HL-60 (cell line): ENCODE measurements at regions not wholly inside any gene's neighbourhood (a gene's known extent, or its start where the extent isn't known, plus 50 kb on each side); places are given as distances from the start of the nearest gene placed in this dataset.
"Not testable (repeated sequence)": the region's sequence is repeated elsewhere in the genome, so short reads cannot be mapped to it uniquely, and the experiment has no call there.

Source experiments
- DNase-seq, 2 experiments: peaks; one replicate each; pipeline ENCODE4 v3.0.0-alpha.2; 2010 to 2020; ENCODE audit warnings: low read depth in 1 of 2, low spot score in 1 of 2
- H3K27ac ChIP-seq: fragments of 250-450 bp; sonication (Bioruptor Pico); replicated peaks from 2 replicates; pipeline ENCODE4 v1.5.1; 2020; ENCODE audit warnings: mild to moderate bottlenecking, moderate library complexity
- H3K27me3 ChIP-seq: fragments of 250-450 bp; sonication (Bioruptor Pico); 2 replicates; pipeline ENCODE4 v1.5.1; 2021; ENCODE audit warnings: mild to moderate bottlenecking, moderate library complexity; ENCODE audit not compliant: insufficient read depth, poor library complexity, severe bottlenecking
- H3K4me3 ChIP-seq: replicated peaks from 2 replicates; pipeline ENCODE4 v1.5.1; 2011; ENCODE audit warnings: mild to moderate bottlenecking, control low read depth, low read length; ENCODE audit not compliant: insufficient read depth
- GABPA ChIP-seq: IDR thresholded peaks from 2 replicates; pipeline ENCODE4 v1.6.1; 2012; ENCODE audit warnings: low read depth
- POLR2AphosphoS5 ChIP-seq: IDR thresholded peaks from 2 replicates; pipeline ENCODE4 v1.6.1; 2012; ENCODE audit warnings: low read depth
- SPI1 ChIP-seq: IDR thresholded peaks from 2 replicates; pipeline ENCODE4 v1.6.1; 2012; ENCODE audit warnings: low read depth, mild to moderate bottlenecking, borderline replicate concordance
- TF ChIP-seq, protein P1 (sequence below): IDR thresholded peaks from one replicate; pipeline ENCODE4 v1.5.1; 2011; ENCODE audit warnings: low read length, control low read depth, inconsistent platforms; ENCODE audit not compliant: insufficient read depth
- TF ChIP-seq, protein P2 (sequence below): IDR thresholded peaks from 2 replicates; pipeline ENCODE4 v1.6.1; 2012; ENCODE audit warnings: low read depth; ENCODE audit not compliant: insufficient replicate concordance

DNA sequence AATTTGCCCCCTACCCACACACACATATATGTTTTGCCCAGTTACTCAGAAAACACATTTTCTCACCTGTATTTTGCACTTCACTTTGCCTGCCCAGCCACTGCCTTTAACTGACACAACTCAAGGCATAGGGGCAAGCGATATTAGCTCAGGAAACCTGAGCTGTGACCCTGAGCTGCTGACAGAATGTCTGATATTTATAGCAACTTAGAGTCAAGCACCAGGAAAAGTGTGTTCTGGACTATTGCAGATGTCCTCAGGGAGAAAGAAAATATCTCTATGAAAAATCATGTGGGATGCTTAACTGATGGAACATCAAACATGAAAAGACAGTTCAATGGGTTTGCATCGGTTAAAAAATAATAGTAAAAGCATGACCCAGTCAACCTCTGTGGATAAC lies 63.9 kb upstream of the SLC35C1 start:
- Histone ChIP-seq H3K27me3 (no peaks in the 10 kb centered on the region), H3K27ac (no peak overlapping the region), H3K4me3 (no peak overlapping the region)
- no peak for DNase-seq
- TF ChIP-seq GABPA (no peak), SPI1 (no peak), POLR2AphosphoS5 (no peak)
- TF ChIP-seq, protein P1, sequence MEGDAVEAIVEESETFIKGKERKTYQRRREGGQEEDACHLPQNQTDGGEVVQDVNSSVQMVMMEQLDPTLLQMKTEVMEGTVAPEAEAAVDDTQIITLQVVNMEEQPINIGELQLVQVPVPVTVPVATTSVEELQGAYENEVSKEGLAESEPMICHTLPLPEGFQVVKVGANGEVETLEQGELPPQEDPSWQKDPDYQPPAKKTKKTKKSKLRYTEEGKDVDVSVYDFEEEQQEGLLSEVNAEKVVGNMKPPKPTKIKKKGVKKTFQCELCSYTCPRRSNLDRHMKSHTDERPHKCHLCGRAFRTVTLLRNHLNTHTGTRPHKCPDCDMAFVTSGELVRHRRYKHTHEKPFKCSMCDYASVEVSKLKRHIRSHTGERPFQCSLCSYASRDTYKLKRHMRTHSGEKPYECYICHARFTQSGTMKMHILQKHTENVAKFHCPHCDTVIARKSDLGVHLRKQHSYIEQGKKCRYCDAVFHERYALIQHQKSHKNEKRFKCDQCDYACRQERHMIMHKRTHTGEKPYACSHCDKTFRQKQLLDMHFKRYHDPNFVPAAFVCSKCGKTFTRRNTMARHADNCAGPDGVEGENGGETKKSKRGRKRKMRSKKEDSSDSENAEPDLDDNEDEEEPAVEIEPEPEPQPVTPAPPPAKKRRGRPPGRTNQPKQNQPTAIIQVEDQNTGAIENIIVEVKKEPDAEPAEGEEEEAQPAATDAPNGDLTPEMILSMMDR, result no peak
- TF ChIP-seq, protein P2, sequence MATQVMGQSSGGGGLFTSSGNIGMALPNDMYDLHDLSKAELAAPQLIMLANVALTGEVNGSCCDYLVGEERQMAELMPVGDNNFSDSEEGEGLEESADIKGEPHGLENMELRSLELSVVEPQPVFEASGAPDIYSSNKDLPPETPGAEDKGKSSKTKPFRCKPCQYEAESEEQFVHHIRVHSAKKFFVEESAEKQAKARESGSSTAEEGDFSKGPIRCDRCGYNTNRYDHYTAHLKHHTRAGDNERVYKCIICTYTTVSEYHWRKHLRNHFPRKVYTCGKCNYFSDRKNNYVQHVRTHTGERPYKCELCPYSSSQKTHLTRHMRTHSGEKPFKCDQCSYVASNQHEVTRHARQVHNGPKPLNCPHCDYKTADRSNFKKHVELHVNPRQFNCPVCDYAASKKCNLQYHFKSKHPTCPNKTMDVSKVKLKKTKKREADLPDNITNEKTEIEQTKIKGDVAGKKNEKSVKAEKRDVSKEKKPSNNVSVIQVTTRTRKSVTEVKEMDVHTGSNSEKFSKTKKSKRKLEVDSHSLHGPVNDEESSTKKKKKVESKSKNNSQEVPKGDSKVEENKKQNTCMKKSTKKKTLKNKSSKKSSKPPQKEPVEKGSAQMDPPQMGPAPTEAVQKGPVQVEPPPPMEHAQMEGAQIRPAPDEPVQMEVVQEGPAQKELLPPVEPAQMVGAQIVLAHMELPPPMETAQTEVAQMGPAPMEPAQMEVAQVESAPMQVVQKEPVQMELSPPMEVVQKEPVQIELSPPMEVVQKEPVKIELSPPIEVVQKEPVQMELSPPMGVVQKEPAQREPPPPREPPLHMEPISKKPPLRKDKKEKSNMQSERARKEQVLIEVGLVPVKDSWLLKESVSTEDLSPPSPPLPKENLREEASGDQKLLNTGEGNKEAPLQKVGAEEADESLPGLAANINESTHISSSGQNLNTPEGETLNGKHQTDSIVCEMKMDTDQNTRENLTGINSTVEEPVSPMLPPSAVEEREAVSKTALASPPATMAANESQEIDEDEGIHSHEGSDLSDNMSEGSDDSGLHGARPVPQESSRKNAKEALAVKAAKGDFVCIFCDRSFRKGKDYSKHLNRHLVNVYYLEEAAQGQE, result no peak

DNA sequence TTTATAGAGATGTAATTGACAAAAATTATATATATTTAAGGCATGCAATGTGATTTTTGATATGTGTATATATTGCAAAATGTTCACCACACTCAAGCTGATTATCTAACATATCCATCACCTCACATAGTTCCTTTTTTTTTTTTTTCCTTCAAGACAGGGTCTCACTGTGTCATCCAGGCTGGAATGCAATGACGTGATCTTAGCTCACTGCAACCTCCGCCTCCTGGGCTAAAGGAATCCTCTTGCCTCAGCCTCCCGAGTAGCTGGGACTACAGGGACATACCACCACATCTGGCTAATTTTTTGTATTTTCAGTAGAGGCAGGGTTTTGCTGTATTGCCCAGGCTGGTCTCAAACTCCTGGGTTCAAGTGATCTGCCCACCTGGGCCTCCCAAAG lies 65.1 kb upstream of the SLC35C1 start:
- DNase-seq, result no peak
- Histone ChIP-seq H3K4me3 (no peak overlapping the region), H3K27me3 (no peaks in the 10 kb centered on the region), H3K27ac (no peak overlapping the region)
- no peak for TF ChIP-seq GABPA
- TF ChIP-seq, protein P2, result no peak
- TF ChIP-seq SPI1, result no peak
- no peak for TF ChIP-seq POLR2AphosphoS5
- TF ChIP-seq, protein P1, result no peak

DNA sequence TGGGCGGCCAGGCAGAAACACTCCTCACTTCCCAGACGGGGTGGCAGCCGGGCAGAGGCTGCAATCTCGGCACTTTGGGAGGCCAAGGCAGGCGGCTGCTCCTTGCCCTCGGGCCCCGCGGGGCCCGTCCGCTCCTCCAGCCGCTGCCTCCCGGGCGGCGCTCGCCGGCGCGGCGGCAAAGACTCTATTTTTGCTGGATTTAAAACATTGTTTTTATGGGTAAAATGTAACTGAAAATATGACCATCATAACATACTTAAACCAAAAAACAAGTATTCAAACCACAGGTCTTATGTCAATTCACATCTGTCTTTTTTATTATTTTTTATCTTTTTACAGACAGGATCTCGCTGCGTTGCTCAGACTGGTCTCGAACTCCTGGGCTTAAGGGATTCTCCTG lies 65.9 kb upstream of the SLC35C1 start:
- not testable (repeated sequence) for H3K4me3 ChIP-seq, H3K27me3 ChIP-seq, DNase-seq, H3K27ac ChIP-seq

DNA sequence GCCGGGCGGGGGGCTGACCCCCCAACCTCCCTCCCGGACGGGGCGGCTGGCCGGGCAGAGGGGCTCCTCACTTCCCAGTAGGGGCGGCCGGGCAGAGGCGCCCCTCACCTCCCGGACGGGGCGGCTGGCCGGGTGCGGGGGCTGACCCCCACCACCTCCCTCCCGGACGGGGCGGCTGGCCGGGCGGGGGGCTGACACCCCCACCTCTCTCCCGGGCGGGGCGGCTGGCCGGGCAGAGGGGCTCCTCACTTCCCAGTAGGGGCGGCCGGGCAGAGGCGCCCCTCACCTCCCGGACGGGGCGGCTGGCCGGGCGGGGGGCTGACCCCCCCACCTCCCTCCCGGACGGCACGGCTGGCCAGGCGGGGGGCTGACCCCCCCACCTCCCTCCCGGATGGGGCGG lies 66.8 kb upstream of the SLC35C1 start:
- H3K4me3 ChIP-seq, H3K27ac ChIP-seq, H3K27me3 ChIP-seq, DNase-seq: not testable (repeated sequence)

DNA sequence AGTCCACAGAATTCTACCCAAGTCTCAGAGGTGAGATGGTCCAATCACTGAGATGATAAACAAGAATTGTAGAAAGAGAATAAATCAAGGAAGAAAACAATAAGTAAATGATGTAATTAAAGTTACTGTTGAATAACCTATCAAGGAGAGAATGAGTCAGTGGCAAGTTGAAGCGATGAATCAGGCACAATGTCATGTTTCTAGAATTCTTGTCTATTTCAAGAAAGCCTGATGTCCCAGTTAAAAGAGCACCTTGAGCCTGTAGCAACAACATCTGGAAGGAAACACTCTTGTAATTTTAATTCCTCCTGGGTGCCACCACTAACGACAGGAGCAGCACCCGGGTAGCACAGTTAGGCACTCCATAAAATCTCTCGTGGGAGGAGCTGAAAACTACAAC lies 67.9 kb upstream of the SLC35C1 start:
- no peak for DNase-seq
- H3K4me3 ChIP-seq, result no peak overlapping the region
- H3K27ac ChIP-seq, result no peak overlapping the region
- TF ChIP-seq, protein P2, result no peak
- no peak for TF ChIP-seq GABPA
- TF ChIP-seq SPI1, result no peak
- TF ChIP-seq POLR2AphosphoS5, result no peak
- TF ChIP-seq, protein P1, result no peak
- H3K27me3 ChIP-seq, result no peaks in the 10 kb centered on the region
